HEK293 (cell line): ENCODE measurements at regions not wholly inside any gene's neighbourhood (a gene's known extent, or its start where the extent isn't known, plus 50 kb on each side); places are given as distances from the start of the nearest gene placed in this dataset.

Experiments
- REST ChIP-seq: fragments of 450-650 bp; formaldehyde crosslinking; IDR thresholded peaks from 2 replicates; pipeline ENCODE4 v1.5.1; 2016; ENCODE audit warnings: missing biosample characterization, missing genetic modification characterization
- ZNF24 ChIP-seq: fragments of 450-650 bp; formaldehyde crosslinking; IDR thresholded peaks from 2 replicates; pipeline ENCODE4 v1.5.1; 2016; ENCODE audit warnings: missing biosample characterization, missing genetic modification characterization
- TF ChIP-seq, protein P1 (sequence below): fragments of 450-650 bp; formaldehyde crosslinking; IDR thresholded peaks from 2 replicates; pipeline ENCODE4 v1.5.1; 2016; ENCODE audit warnings: missing biosample characterization, missing genetic modification characterization

GRCh38 chr2:217277646-217278398 is 418.0 kb upstream of the TNP1 start:
- TF ChIP-seq ZNF24 (tag by site-specific recombination), result no peak
- TF ChIP-seq, protein P1, sequence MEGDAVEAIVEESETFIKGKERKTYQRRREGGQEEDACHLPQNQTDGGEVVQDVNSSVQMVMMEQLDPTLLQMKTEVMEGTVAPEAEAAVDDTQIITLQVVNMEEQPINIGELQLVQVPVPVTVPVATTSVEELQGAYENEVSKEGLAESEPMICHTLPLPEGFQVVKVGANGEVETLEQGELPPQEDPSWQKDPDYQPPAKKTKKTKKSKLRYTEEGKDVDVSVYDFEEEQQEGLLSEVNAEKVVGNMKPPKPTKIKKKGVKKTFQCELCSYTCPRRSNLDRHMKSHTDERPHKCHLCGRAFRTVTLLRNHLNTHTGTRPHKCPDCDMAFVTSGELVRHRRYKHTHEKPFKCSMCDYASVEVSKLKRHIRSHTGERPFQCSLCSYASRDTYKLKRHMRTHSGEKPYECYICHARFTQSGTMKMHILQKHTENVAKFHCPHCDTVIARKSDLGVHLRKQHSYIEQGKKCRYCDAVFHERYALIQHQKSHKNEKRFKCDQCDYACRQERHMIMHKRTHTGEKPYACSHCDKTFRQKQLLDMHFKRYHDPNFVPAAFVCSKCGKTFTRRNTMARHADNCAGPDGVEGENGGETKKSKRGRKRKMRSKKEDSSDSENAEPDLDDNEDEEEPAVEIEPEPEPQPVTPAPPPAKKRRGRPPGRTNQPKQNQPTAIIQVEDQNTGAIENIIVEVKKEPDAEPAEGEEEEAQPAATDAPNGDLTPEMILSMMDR, result no peak
- TF ChIP-seq REST (tag by site-specific recombination), result no peak
